ENCODE measurements at regions not wholly inside any gene's neighbourhood (a gene's known extent, or its start where the extent isn't known, plus 50 kb on each side); places are given as distances from the start of the nearest gene placed in this dataset.

GRCh38 chr2:56102098-56102497 is 81.7 kb upstream of the CCDC85A start:
- TF ChIP-seq CTCF (IDR thresholded peaks at IDR 0.05): no peak
- TF ChIP-seq EZH2 (IDR thresholded peaks at IDR 0.05; ENCODE audit: borderline replicate concordance, insufficient read depth, low read depth, low read length, poor library complexity, severe bottlenecking): no peak

All from B cell (primary cell).